GM19324 (cell line): ENCODE measurements at regions not wholly inside any gene's neighbourhood (a gene's known extent, or its start where the extent isn't known, plus 50 kb on each side); places are given as distances from the start of the nearest gene placed in this dataset.
A peak's percentile ranks its signal among the peaks of the same experiment; 100 is the strongest.

Source experiments
- ATAC-seq: cut with Tn5 transposase; IDR thresholded peaks from one replicate; pipeline ENCODE4 v1.9.1; 2021; ENCODE audit warnings: mild to moderate bottlenecking, moderate library complexity; ENCODE audit not compliant: unreplicated experiment, low FRiP score

- no peak for ATAC-seq
Measured at GRCh38 chrX:45794995-45795337, 594.3 kb upstream of the DIPK2B start.

DNA sequence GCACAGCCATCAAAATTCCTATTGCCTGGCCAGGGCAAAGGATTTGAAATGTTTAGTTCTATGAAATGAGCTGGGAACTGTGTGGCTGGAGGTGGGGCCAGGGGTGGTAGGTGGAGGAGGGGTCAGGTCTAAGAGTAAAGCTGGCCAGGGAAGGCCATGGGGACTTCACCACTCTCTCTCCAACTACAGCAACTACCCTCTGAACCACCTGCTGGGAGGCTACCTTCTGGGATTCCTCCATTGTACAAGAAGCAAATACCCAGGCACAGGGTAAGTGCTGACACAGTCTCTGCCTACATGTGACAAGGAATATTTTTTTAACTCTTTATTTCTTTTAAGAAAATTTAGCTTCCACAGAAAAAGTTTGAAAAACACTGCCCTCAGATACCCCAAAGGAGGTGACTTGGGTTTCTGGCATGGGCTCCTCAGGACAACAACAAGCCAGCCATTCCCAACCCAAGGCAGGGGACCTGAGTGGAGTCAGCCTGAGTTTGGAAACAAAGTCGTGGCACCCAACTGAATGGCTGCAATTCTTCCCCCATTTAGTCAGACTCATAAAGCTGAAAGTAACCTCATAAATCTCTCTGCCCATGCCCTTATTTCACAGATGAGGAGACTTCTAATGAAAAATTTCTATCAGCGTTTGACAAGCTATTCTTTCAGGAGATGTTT, 593.8 kb upstream of the DIPK2B start:
- no peak for ATAC-seq

DNA sequence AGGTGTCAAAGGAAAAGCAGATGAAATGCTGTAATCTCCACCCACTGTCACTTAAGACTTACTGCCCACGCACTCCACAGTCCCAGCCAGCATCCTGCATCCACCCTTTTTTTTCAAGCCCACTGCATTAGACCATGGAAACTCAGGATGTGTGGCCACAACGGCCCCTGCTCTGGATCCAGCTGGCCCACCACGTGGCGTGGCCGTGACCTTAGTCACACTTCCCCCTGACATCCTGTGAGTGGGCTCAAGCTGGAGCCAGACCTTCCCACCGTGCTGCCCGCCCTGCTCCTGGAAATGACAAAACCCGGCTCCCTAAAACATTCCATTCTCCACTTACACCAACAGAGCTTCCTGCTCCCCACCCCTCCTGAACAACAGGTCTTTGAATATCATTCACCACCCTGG, 588.3 kb upstream of the DIPK2B start:
- ATAC-seq = no peak

- no peak for ATAC-seq
Measured at GRCh38 chrX:45788315-45788714, 587.6 kb upstream of the DIPK2B start.

DNA sequence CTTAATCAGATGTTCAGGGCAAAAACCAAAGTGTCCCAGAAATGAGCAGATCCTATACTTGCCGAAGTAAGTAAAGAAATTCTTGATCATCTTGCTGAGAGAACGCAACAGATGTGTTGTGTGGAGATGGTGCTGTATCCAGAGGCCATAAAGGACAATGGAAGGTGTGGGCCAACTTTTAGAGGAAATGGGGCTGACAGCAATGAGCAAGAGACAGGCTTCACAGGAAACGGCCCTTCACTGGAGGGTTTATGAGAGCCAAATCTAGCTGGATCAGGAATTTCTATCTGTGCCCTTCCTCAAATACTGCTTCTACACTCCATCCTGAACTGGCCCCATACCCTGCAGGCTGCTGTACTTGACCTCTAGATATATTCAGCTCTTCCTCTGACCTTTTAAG, 583.9 kb upstream of the DIPK2B start:
- no peak for ATAC-seq

DNA sequence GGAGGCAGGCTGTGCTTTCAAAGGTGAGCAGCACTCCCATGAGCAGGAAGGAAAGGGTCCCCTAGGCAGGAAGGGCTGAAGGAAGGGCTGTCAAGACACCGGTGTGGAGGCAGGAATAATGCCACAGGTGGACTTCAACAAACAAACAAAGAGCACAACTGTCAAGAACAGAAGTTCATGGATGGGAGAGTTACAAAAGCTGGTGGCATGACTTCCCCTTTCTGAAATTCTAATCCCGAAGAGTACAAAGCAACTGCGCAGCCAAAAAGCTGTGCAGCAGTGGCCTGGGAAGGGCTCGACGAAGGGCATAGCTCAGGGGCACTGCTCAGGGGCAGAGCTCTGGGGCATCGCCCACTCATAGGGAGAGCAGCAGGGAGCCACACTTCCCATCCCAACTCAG, 582.3 kb upstream of the DIPK2B start:
- no peak for ATAC-seq

DNA sequence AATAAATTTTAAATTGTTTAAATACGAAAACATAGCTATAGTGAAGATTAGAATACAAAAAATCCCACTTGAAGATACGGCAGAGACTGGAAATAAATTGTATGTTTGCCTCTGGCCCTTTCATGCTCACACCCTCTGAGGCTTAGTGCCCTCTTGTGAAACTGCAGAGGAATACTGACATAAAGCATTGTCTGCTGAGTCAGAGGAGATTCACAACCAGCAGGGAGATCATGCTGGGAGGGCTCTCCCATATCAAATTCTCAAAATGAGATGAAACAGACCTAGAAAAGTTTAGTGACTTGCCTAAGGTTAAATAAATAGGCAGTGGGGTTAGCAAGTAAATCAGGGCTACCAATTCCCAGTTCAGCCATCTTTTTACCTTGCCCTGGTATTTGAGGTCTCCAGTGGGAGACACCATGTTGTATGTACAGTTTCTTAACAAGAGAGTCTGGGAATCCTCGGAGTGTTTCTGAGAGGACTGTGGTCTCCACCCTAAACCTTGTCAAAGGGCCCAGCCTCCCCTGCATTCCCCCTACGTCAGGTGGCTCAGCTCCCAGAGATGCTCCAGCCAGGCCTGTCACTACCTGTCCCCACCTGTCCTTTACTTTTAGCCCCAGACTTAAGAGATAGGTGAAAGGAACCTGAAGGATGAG, 581.4 kb upstream of the DIPK2B start:
- ATAC-seq = no peak

DNA sequence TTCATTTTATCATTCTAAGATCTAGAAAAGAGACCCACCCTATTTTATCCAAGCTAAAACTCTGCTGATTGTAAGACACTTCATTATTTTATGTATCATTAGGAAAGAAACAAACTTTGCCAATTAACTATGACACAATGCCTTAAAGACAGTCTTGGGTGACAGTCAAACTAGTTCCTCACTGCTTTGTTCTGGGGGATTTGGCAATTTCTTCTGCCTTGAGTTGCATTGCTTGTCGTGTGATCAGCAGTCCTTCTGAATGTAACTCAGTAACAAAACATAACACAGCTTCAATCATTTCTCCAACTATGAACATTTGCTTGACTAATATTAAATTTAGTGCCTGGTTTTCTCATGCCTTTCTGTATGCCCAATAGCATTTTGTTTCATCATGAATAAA, 577.9 kb upstream of the DIPK2B start:
- ATAC-seq = no peak

GRCh38 chrX:45777366-45777765, 576.7 kb upstream of the DIPK2B start:
- ATAC-seq = no peak

- no peak for ATAC-seq
Measured at GRCh38 chrX:45775468-45775867, 574.8 kb upstream of the DIPK2B start.

- no peak for ATAC-seq
Measured at GRCh38 chrX:45774961-45775360, 574.3 kb upstream of the DIPK2B start.

- no peak for ATAC-seq
Measured at GRCh38 chrX:45773572-45773971, 572.9 kb upstream of the DIPK2B start.

- no peak for ATAC-seq
Measured at GRCh38 chrX:45771560-45772340, 571.1 kb upstream of the DIPK2B start.

DNA sequence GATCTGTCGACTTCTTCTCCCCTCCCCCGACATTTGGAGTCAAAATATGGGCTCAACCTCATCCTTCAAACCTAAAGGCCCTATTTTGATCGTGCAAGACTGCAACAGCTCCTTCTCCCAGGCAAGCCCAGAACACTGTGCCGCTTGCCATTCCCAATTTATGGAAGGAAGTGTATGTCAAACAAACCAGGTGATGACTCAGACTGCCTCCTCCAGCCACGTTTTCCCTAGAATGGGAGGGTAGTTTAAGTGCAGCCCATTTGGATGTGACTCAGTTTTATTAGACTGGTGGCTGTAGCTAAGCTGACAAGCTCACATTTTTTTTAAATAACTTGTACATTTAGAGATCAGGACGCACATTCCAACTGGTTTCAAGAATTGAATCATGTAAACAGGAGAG, 570.4 kb upstream of the DIPK2B start:
- no peak for ATAC-seq

GRCh38 chrX:45769761-45770582, 569.3 kb upstream of the DIPK2B start:
- peak; percentile 84 for ATAC-seq

DNA sequence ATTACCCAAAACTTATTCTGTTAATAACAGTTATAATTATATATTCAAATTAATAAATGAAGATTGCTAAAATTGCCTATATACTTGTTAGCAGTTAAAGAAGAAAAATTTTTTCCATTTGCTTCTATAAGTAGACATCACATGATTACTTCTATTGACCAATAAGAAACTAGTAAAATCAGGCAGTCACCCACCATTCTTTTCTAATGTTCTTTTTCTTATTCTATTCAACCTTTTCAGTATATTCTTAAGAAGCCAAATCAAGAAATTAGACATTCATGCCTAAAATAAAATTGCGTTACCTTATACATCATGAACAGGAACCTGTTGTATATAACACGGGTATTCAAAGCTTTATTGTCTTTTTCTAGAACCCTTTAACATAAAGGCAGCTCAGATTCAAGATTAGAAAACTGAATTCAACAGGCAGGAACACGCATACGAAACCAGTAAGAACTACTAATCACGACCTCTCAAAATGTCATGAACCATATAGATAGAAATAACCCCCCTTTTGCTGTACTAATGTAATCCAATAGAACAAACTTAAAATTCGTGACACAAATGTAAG, 568.1 kb upstream of the DIPK2B start:
- ATAC-seq = no peak

DNA sequence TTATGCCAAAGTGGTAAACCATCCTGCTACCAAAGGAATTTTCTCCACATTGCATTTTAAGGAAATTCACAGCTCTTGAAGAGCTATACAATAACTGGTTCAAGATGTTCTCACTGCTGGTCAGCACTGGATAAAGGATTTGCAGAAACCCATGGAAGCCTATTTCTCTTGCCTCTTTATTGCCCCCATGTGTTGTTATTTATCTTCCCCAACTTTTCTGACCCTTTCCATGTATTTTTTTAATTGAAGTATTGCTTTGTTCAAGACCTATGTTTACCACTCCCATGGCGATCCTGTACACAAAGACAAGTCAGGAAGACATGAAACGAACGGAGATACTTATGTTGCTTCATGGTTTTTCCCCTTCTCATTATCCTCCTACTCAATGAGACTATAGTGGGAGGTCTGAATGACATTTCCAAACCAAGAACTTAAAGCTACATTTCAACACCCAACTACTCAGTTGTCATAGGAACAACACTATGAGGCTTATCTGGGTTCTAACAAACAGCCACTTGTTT, 566.4 kb upstream of the DIPK2B start:
- no peak for ATAC-seq

- ATAC-seq = no peak
Measured at GRCh38 chrX:45765767-45766166, 565.1 kb upstream of the DIPK2B start.

- ATAC-seq = no peak
Measured at GRCh38 chrX:45765281-45765680, 564.6 kb upstream of the DIPK2B start.
